B cell (primary cell): ENCODE measurements at regions not wholly inside any gene's neighbourhood (a gene's known extent, or its start where the extent isn't known, plus 50 kb on each side); places are given as distances from the start of the nearest gene placed in this dataset.

Experiments
- ATAC-seq: fragments of 200-7000 bp; cut with Tn5 transposase; one replicate; pipeline ENCODE4 v1.10.0; 2021; ENCODE audit warnings: low read depth, mild to moderate bottlenecking, moderate number of reproducible peaks, moderate library complexity
- CTCF ChIA-PET: fragments of 350-600 bp; sonication (Branson Sonifier 250); formaldehyde crosslinking; loops from one replicate; lab custom pipeline; 2021; ENCODE audit warnings: antibody characterized with exemption, inconsistent platforms; lab: Charles Lee
- POLR2A ChIA-PET: fragments of 350-600 bp; sonication (Branson Sonifier 250); formaldehyde crosslinking; loops from one replicate; lab custom pipeline; 2021; ENCODE audit warnings: antibody characterized with exemption; lab: Charles Lee
- DNase-seq: peaks from one replicate; pipeline ENCODE4 v3.0.0; 2013
- H2AFZ ChIP-seq: 2 replicates; pipeline ENCODE4 v1.6.1; 2012; ENCODE audit warnings: mild to moderate bottlenecking, low read depth, low read length; ENCODE audit not compliant: insufficient read depth, poor library complexity, severe bottlenecking
- H3K27ac ChIP-seq, 2 donors: 1 replicate in 1 of 2; 2 replicates in 1 of 2; pipeline ENCODE4 v1.5.1; 2012 to 2013; ENCODE audit warnings: low read length in 2 of 2, mild to moderate bottlenecking in 2 of 2, moderate library complexity in 1 of 2
- H3K27me3 ChIP-seq, 4 experiments: fragments of 200-600 bp in 1 of 4; sonication (generic) in 1 of 4; replicated peaks in 1 of 4; 1 replicate in 2 of 4; 2 replicates in 2 of 4; pipeline versions ENCODE4 v1.6.1 to v1.7.0; 2013 to 2016; ENCODE audit warnings: low read length in 3 of 4, mild to moderate bottlenecking in 2 of 4, mixed read lengths in 1 of 4, moderate library complexity in 1 of 4; ENCODE audit not compliant: insufficient read depth in 4 of 4, control insufficient read depth in 3 of 4; ENCODE audit errors: control extremely low read depth in 1 of 4
- H3K36me3 ChIP-seq, 2 experiments: replicated peaks in 1 of 2; 1 replicate in 1 of 2; 2 replicates in 1 of 2; pipeline versions ENCODE4 v1.6.1 to v1.7.1; 2013; ENCODE audit warnings: low read length in 1 of 2; ENCODE audit not compliant: insufficient read depth in 2 of 2, control insufficient read depth in 1 of 2; ENCODE audit errors: control extremely low read depth in 1 of 2, extremely low read depth in 1 of 2
- H3K4me1 ChIP-seq, 2 donors: fragments of 200-600 bp in 1 of 2; sonication (generic) in 1 of 2; 1 replicate in 1 of 2; 2 replicates in 1 of 2; pipeline versions ENCODE4 v1.5.1 to v1.6.1; 2013 to 2017; ENCODE audit warnings: low read length in 2 of 2; ENCODE audit not compliant: control insufficient read depth in 2 of 2, insufficient read depth in 2 of 2
- H3K4me2 ChIP-seq: replicated peaks from 2 replicates; pipeline ENCODE3; 2012; ENCODE audit warnings: mild to moderate bottlenecking, low read depth, low read length; ENCODE audit not compliant: poor library complexity, severe bottlenecking
- H3K4me3 ChIP-seq, 5 experiments: fragments of 200-600 bp in 1 of 5; sonication (generic) in 1 of 5; 1 replicate in 3 of 5; 2 replicates in 2 of 5; pipeline versions ENCODE4 v1.5.1 to v1.7.0; 2011 to 2016; ENCODE audit warnings: low read length in 4 of 5, mild to moderate bottlenecking in 4 of 5, low read depth in 2 of 5, control low read depth in 1 of 5, moderate library complexity in 1 of 5; ENCODE audit not compliant: insufficient read depth in 1 of 5; ENCODE audit errors: control extremely low read depth in 1 of 5, extremely low read depth in 1 of 5
- H3K79me2 ChIP-seq: fragments of 200-600 bp; sonication (generic); one replicate; pipeline ENCODE4 v1.6.0; 2016; ENCODE audit warnings: low read length; ENCODE audit not compliant: control insufficient read depth, insufficient read depth
- H3K9ac ChIP-seq: fragments of 200-600 bp; sonication (generic); 2 replicates; pipeline ENCODE4 v1.6.1; 2017; ENCODE audit warnings: mild to moderate bottlenecking, low read length, moderate library complexity
- H3K9me3 ChIP-seq, 3 donors: one replicate each; pipeline versions ENCODE4 v1.6.1 to v1.7.1; 2013; ENCODE audit warnings: low read length in 2 of 3; ENCODE audit not compliant: control insufficient read depth in 2 of 3, insufficient read depth in 1 of 3; ENCODE audit errors: control extremely low read depth in 1 of 3
- H4K20me1 ChIP-seq: 2 replicates; pipeline ENCODE4 v1.6.0; 2012; ENCODE audit warnings: mild to moderate bottlenecking, low read length; ENCODE audit not compliant: insufficient read depth, control insufficient read depth, poor library complexity, severe bottlenecking
- H3K27ac Mint-ChIP-seq: one replicate; pipeline ENCODE4 v1.8.0; 2021; ENCODE audit warnings: mixed read lengths
- H3K27me3 Mint-ChIP-seq: one replicate; pipeline ENCODE4 v1.8.0; 2021; ENCODE audit warnings: mixed read lengths
- H3K4me1 Mint-ChIP-seq: one replicate; pipeline ENCODE4 v1.8.0; 2021; ENCODE audit warnings: mixed read lengths
- H3K4me3 Mint-ChIP-seq: one replicate; pipeline ENCODE4 v1.8.0; 2021; ENCODE audit warnings: mixed read lengths
- H3K9me3 Mint-ChIP-seq: one replicate; pipeline ENCODE4 v1.8.0; 2022; ENCODE audit warnings: mixed read lengths; ENCODE audit not compliant: insufficient read depth
- EZH2 ChIP-seq: IDR thresholded peaks from 2 replicates; pipeline ENCODE4 v1.6.1; 2012; ENCODE audit warnings: borderline replicate concordance, low read depth, mild to moderate bottlenecking, moderate library complexity, low read length; ENCODE audit not compliant: insufficient read depth, poor library complexity, severe bottlenecking
- WGBS: methylation state at CpG from one replicate; pipeline ENCODE4 v1.1.5; 2013; ENCODE audit warnings: missing lambda C conversion rate; ENCODE audit not compliant: insufficient coverage; 5-methylcytosine and 5-hydroxymethylcytosine counted together
- intact Hi-C: fragments of 100-400 bp; cut with micrococcal nuclease; formaldehyde crosslinking; loops from one replicate; pipeline ENCODE4 v1.10.0; 2022
- TF ChIP-seq, protein P1 (sequence below): fragments of 200-600 bp; IDR thresholded peaks from one replicate; pipeline ENCODE4 v1.8.0; 2022; ENCODE audit warnings: antibody characterized with exemption, mild to moderate bottlenecking

DNA sequence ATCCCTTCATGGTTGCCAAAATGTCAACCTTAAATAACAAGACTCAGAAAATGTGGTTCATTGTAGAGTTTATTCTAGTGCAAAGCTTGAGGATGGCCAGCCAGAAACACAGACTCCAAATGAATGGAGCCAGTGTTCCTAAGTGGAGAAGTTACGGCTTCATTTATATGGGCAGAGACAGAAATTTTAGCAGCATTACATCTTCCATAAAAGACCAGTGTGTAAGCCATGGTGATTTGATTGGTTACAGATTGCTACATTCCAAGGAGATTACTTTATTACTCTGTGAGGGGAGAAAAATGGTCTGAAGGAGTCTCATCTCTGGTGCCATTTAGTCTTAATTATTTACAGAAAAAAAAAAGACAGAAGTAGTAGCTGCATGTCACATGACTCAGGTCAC lies 97.8 kb downstream of the OTOR start:
- H3K4me1 Mint-ChIP-seq: no peaks in the 10 kb centered on the region

DNA sequence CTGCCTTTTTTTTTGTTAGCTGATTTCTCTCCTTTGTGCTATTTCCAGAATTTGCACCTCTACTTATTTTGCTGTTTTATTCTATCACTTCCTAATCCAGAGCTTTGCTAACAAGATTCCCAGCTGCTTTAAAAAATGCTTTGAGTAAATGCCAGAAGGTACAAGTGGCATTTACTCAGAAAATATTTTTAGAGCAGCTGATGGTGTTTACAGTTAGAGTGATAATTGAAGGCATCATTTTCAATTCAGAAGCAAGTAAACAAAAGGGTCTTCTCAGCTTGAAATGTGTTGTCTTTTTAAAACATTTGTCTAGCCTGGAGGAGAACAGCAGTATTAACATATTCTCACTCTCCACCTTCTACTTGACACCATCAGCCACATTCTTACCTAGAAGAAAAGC lies 99.9 kb downstream of the OTOR start:
- Histone ChIP-seq H3K4me3 (no peak overlapping the region), H4K20me1 (no peaks in the 10 kb centered on the region), H3K27me3 (no peaks in the 10 kb centered on the region), H3K27ac (no peak overlapping the region), H3K9ac (no peak overlapping the region), H3K4me1 (no peaks in the 10 kb centered on the region), H3K9me3 (no peaks in the 10 kb centered on the region), H3K4me2 (no peak overlapping the region), H3K79me2 (no peaks in the 10 kb centered on the region), H3K36me3 (no peaks in the 10 kb centered on the region), H2AFZ (no peak overlapping the region)
- H3K27me3 Mint-ChIP-seq: no peaks in the 10 kb centered on the region
- ChIA-PET POLR2A (no interaction called here), CTCF (interaction anchor here (1.1 kb wide), 1 partner anchor 9 kb away, joined by 3 read pairs; no protein-coding TSS in a partner anchor)
- TF ChIP-seq, protein P1, sequence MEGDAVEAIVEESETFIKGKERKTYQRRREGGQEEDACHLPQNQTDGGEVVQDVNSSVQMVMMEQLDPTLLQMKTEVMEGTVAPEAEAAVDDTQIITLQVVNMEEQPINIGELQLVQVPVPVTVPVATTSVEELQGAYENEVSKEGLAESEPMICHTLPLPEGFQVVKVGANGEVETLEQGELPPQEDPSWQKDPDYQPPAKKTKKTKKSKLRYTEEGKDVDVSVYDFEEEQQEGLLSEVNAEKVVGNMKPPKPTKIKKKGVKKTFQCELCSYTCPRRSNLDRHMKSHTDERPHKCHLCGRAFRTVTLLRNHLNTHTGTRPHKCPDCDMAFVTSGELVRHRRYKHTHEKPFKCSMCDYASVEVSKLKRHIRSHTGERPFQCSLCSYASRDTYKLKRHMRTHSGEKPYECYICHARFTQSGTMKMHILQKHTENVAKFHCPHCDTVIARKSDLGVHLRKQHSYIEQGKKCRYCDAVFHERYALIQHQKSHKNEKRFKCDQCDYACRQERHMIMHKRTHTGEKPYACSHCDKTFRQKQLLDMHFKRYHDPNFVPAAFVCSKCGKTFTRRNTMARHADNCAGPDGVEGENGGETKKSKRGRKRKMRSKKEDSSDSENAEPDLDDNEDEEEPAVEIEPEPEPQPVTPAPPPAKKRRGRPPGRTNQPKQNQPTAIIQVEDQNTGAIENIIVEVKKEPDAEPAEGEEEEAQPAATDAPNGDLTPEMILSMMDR: no peak
- no peak for TF ChIP-seq EZH2
- H3K4me1 Mint-ChIP-seq: no peaks in the 10 kb centered on the region
- DNase-seq (no peak), ATAC-seq (no peak)
- no peaks in the 10 kb centered on the region for H3K9me3 Mint-ChIP-seq
- intact Hi-C loops: no loop called here
- H3K4me3 Mint-ChIP-seq: no peak overlapping the region
- H3K27ac Mint-ChIP-seq: no peak overlapping the region

More for the DNA sequence above, 97.8 kb downstream of the OTOR start:
- intact Hi-C loops: no loop called here
- ATAC-seq (no peak), DNase-seq (no peak)
- Mint-ChIP-seq H3K27me3 (no peaks in the 10 kb centered on the region), H3K9me3 (no peaks in the 10 kb centered on the region), H3K27ac (no peak overlapping the region), H3K4me3 (no peak overlapping the region)
- TF ChIP-seq, protein P1: no peak
- TF ChIP-seq EZH2: no peak
- Histone ChIP-seq H3K27ac (no peak overlapping the region), H3K27me3 (no peaks in the 10 kb centered on the region), H2AFZ (no peak overlapping the region), H3K9me3 (no peaks in the 10 kb centered on the region), H3K79me2 (no peaks in the 10 kb centered on the region), H3K4me2 (no peak overlapping the region), H3K4me1 (no peaks in the 10 kb centered on the region), H3K36me3 (no peaks in the 10 kb centered on the region), H3K9ac (no peak overlapping the region), H4K20me1 (no peaks in the 10 kb centered on the region), H3K4me3 (no peak overlapping the region)
- 100% methylated on average over 1 of the region's 1 CpG for WGBS
- ChIA-PET CTCF (no interaction called here), POLR2A (no interaction called here)
